ENCODE measurements at regions not wholly inside any gene's neighbourhood (a gene's known extent, or its start where the extent isn't known, plus 50 kb on each side); places are given as distances from the start of the nearest gene placed in this dataset.
"Not testable (repeated sequence)": the region's sequence is repeated elsewhere in the genome, so short reads cannot be mapped to it uniquely, and the experiment has no call there.

DNA sequence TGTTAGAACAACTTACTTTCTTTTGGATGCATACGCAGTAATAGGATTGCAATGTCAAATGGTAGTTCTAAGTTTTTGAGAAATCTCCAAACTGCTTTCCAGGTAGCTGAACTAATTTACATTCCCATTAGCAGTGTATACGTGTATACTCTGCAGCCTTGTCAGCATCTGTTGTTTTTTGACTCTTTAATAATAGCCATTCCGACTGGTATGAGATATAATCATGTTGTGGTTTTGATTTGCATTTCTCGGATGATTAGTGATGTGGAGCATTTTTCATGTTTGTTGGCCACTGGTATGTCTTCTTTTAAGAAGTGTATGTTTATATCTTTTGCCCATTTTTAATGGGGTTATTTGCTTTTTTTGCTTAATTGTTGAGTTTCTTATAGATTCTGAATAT is 76.9 kb upstream of the HNRNPA1L2 start:
- DNase-seq (ENCODE audit: low read depth) = not testable (repeated sequence)

DNA sequence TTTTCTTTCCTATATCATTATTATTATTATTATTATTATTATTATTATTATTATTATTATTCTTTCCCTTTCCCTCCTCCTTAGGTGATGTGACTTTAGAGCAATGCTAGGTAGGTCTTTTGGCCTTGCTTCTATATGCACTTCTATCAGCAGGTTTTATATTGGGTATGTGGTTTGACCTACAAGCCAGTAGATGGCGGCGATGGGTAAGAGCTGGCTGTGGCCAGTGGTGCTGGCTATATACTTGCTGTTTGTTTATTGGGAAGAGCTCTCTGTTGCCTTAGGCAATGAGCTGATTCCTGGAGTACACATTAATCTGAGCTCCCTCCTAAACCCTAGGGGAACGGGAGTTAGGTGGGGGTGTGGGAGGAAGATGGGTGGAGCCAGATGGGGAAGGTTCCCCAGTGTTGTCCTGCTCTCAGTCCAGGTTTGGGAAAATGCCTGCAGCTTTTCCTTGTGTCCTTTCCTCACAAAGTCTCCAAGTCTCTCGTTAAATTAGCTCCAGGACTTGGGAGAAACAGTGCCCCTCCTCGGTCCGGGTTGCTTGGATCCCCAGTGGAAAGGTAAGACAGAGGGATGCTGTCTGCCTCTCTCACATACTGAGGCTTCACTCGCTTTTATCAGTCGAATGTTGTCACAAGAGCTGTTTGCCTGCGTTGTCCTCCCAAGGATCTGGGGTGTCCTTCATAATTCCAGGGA is 72.2 kb upstream of the HNRNPA1L2 start:
- DNase-seq (ENCODE audit: low read depth) = peak; percentile 0

DNA sequence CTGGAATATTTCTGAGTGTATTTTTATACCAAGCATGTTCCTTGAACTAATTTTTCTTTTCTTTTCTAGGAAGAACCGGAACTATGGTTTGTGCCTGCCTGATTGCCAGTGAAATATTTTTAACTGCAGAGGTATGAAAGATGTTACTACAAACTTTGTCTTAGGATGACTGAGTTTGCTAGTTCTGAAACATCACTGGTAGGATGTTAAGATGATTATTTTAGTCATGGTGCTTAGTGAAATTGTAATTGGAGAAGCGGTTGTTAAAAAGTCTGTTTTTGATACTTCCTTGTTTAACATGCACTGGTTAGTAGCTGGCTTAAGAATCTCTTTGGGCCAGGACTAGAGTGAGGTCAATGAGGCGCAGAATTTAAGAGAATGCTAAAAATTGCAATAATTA is 71.1 kb upstream of the HNRNPA1L2 start:
- not testable (repeated sequence) for DNase-seq (ENCODE audit: low read depth)

- not testable (repeated sequence) for DNase-seq (ENCODE audit: low read depth)
These were observed 59.3 kb upstream of the HNRNPA1L2 start for GRCh38 chr13:52582962-52583361.
